NB4 (cell line): ENCODE measurements at regions not wholly inside any gene's neighbourhood (a gene's known extent, or its start where the extent isn't known, plus 50 kb on each side); places are given as distances from the start of the nearest gene placed in this dataset.

ENCODE experiments used
- DNase-seq: peaks from one replicate; pipeline ENCODE4 v3.0.0; 2010; ENCODE audit warnings: low read depth
- H3K4me3 ChIP-seq: one replicate; pipeline ENCODE4 v1.5.1; 2011; ENCODE audit warnings: mild to moderate bottlenecking, low read depth, low read length, moderate library complexity
- MYC ChIP-seq: IDR thresholded peaks from 2 replicates; pipeline ENCODE4 v1.6.1; 2011; ENCODE audit warnings: low read depth, low read length
- POLR2A ChIP-seq: IDR thresholded peaks from 2 replicates; pipeline ENCODE4 v1.6.1; 2011; ENCODE audit warnings: mild to moderate bottlenecking; ENCODE audit not compliant: insufficient read length; ENCODE audit errors: extremely low read depth
- TF ChIP-seq, protein P1 (sequence below): IDR thresholded peaks from one replicate; pipeline ENCODE4 v1.5.1; 2012; ENCODE audit warnings: low read depth, low read length
- TF ChIP-seq, protein P2 (sequence below): IDR thresholded peaks from 2 replicates; pipeline ENCODE4 v1.6.1; 2011; ENCODE audit warnings: low read depth, low read length

DNA sequence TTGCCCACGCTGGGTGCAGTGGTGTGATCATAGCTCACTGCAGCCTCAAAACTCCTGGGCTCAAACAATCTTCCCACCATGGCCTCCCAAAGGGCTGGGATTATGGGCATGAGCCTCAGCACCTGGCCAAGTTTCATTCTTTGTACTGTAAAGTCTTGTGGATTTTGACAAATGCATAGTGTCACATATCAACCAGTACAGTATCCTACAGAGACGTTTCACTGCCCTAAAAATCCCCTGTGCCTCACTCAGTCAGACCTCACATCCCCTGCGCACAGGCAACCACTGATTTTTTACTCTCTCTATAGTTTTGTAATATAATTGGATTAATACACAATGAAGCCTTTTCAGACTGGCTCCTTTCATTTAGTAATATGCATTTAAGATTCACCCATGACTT lies 130.7 kb upstream of the UBE2E1 start:
- no peak for DNase-seq
- TF ChIP-seq, protein P1, sequence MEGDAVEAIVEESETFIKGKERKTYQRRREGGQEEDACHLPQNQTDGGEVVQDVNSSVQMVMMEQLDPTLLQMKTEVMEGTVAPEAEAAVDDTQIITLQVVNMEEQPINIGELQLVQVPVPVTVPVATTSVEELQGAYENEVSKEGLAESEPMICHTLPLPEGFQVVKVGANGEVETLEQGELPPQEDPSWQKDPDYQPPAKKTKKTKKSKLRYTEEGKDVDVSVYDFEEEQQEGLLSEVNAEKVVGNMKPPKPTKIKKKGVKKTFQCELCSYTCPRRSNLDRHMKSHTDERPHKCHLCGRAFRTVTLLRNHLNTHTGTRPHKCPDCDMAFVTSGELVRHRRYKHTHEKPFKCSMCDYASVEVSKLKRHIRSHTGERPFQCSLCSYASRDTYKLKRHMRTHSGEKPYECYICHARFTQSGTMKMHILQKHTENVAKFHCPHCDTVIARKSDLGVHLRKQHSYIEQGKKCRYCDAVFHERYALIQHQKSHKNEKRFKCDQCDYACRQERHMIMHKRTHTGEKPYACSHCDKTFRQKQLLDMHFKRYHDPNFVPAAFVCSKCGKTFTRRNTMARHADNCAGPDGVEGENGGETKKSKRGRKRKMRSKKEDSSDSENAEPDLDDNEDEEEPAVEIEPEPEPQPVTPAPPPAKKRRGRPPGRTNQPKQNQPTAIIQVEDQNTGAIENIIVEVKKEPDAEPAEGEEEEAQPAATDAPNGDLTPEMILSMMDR, result no peak
- H3K4me3 ChIP-seq, result no peak overlapping the region

DNA sequence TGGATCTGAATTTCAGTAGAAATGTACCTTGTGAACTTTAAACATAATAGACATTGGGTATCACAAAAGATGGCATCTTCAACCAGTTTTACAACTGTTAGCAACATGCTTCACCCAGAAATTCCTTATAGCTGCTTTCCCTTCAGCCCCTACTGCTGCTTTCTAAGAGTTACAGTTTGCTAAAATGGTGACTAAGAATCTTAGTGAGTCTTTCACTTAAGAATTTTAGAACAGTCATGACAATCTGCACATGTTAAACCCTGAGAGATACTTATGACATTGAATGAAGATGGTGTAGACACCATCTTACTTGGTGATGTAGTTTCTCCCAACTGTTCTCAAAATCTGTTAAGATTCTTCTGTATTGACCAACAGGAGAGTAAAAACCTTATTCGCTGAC lies 129.7 kb upstream of the UBE2E1 start:
- DNase-seq, result no peak
- H3K4me3 ChIP-seq, result no peak overlapping the region
- TF ChIP-seq MYC (no peak), POLR2A (no peak)
- TF ChIP-seq, protein P1, result no peak
- TF ChIP-seq, protein P2, sequence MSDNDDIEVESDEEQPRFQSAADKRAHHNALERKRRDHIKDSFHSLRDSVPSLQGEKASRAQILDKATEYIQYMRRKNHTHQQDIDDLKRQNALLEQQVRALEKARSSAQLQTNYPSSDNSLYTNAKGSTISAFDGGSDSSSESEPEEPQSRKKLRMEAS, result no peak

DNA sequence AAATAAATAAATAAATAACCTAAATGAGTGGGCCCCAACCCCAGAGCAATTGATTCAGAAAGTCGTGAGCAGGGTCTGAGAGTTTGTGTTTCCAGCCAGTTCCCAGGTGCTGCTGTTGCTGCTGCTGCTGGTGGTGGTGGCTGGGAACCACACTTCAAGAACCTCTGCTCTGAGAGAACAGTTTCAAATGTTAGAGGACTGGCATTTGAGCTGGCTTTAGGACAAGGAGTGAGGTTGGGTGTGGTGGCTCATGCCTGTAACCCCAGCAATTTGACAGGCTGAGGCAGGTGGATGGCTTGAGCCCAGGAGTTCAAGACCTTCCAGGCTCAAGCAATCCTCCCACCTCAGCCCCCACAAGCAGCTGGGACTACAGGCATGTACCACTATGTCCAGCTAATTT lies 123.1 kb upstream of the UBE2E1 start:
- no peak for DNase-seq
- TF ChIP-seq, protein P1, result no peak
- TF ChIP-seq POLR2A (no peak), MYC (no peak)
- TF ChIP-seq, protein P2, result no peak
- H3K4me3 ChIP-seq, result no peak overlapping the region

DNA sequence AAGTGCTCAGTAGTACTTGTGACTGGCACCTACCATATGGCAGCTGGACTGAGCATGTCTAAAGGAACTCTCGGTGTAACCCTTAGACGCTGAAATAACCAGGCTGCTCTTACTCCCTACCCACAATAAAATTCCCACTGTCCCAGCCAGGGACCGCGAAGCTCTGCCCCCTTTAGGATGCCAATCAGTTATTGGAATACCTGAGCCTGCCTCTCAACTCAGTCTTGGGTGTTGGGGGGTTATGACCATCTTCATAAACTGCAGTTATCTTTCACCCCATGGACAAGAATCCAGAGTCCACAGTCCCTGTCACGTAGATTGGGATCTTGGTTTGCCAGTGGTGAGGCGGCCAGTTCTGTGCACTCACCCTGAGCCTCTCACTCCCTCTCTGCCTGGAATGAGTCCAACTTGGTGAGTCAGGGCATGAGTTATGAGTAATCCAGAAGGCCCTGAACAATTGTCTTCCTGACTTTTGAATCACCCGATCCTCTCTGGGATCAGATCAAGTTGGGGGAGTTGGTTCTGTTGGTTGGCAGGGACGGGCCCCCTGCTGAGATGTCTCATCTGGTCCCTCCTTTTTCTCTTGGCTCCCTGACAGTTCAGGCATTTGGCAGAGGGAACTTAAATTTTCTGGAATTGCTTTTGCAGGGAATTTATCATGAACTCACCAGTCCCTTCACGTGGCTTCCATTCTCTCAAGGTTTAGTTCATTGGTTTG lies 120.1 kb upstream of the UBE2E1 start:
- DNase-seq, result peak; percentile 49
- TF ChIP-seq POLR2A (no peak), MYC (no peak)
- TF ChIP-seq, protein P1, result no peak
- TF ChIP-seq, protein P2, result no peak
- no peak overlapping the region for H3K4me3 ChIP-seq

DNA sequence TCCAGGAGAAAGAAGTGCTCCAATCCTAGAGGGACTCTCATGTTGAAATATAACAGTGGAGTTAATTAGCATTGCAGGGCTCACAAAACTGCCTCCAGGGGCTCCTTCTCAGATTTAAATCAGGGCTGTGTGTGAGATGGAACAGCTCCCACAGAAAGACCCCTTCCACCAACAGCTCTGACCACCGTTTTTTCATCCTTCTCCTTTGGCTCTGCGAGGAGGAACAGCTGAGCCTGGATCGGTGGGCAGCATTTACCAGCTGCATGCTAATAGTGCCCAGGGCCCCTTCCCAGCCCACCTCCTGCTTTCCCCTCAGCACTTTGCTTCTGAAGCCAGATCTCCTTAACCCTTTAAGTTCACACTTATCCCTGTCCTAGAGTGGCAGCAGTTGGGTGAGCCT lies 119.2 kb upstream of the UBE2E1 start:
- no peak for DNase-seq
- no peak overlapping the region for H3K4me3 ChIP-seq
- TF ChIP-seq POLR2A (no peak), MYC (no peak)
- TF ChIP-seq, protein P2, result no peak
- TF ChIP-seq, protein P1, result no peak

DNA sequence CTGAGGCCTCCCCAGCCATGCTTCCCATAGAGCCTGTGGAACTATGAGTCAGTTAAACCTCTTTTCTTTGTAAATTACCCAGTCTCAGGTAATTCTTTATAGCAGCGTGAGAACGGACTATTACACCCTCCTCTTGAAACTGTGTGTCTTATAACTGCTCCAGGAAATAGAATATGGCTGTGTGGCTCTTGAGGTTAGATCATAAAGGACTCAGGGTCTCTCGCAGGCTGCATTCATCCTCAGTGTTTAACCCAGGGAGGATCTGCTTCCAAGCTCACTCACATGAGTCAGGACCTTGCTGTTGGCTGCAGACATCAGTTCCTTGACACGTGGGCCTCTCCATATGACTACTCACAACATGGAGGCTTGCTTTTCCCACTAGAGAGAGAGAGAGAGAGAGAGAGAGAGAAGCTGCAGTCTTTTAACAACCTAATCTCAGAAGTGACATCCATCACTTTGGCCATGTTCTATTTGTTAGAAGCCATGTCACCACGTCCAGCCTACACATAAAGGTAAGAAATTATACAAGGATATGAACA lies 114.3 kb upstream of the UBE2E1 start:
- no peak for TF ChIP-seq MYC
- TF ChIP-seq POLR2A, result no peak
- TF ChIP-seq, protein P2, result no peak
- TF ChIP-seq, protein P1, result no peak

More for the DNA sequence above, 114.3 kb upstream of the UBE2E1 start:
- DNase-seq, result no peak
- H3K4me3 ChIP-seq, result no peak overlapping the region
